ENCODE measurements at regions not wholly inside any gene's neighbourhood (a gene's known extent, or its start where the extent isn't known, plus 50 kb on each side); places are given as distances from the start of the nearest gene placed in this dataset.

DNA sequence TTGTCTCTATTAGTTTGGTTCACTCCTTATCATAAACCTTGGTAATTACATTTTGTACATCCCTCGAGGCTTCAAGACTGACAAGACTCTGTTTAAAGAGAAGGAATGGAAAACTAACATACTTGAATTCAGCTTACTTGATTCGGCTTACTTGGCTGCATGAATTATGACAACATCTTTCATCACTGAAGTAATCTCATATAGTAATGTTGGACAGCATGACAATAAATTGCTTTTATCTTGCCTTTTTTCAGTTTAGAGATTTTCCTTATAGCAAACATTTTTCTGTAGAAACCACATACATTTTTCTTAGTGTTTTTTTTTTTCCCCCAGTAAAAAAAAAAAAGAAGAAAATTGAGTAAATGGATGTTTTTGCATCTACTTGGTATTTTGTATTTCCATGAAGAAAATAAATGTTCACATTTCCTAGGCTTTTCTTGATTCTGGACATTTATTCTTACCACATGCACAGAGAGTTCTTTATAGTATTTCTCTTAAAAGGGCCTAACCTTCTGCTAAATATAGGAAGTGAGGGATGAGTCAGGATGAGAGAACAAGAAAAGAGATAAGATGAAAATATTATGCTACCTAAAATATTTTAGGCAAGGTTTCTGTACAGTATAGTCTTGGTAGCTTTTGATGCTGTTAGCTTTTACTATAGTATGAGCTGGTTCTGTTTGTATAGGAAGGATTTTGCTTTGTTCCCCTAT, 101.0 kb upstream of the HDGFL1 start:
- DNase-seq, result no peak

- DNase-seq, result no peak
Measured at GRCh38 chr6:22470454-22471131, 98.8 kb upstream of the HDGFL1 start.

DNA sequence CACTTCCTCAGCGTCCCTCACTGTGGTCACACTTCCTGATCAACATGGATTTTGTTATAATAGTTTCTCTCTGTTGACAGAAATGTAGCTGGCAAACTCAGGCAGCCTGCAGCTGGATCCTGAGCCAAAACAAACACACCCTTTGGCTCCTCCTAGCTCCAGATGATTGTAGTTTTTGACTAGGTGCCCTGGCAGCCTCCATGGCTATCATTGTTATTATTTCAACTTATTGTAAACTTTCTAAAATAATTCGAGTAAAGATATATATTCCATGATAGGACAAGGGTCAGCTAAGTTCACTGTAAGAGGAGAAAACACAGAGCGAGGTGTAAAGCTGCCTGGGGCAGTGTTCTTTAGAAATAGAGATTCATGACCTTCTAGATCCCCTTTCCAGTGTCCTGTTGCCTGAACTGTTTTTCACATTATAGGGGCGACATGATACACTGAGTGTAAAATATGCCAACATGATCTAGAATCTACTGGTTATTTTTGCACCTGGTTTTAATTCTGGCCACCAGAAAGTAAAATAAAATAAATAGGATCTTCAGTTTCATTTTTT, 98.2 kb upstream of the HDGFL1 start:
- no peak for DNase-seq

- DNase-seq, result no peak
Measured at GRCh38 chr6:22471746-22472145, 97.6 kb upstream of the HDGFL1 start.

DNA sequence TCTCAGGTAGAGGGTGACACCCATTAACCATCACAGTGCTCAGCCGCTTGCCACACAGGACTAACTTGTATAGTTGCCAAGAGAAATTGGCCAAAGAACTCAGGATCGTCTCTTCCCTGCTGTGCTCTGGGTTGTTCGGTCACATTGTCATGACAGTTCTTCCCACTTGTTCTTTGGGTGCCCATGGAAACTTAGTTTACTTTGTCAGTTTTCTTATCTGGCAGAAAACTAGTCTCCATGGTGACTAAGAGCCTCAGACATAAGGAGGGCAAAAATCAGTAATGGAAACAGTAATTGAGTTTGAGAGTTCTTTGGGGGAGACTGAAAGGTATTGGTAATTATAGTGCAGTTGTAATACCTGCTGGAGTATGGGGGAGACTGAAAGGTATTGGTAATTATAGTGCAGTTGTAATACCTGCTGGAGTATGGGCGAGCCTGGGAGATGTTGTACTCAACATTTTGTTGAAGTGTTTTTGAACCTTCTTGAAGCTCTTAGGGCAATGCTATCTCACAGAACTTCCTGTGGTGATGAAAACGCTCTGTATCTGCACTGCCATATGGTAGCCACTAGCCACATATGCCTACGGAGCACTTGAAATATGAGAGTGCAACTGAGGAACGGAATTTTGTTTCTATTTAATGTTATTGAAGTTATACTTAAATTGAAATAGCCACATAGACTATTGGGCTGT, 95.2 kb upstream of the HDGFL1 start:
- peak; percentile 35 for DNase-seq

DNA sequence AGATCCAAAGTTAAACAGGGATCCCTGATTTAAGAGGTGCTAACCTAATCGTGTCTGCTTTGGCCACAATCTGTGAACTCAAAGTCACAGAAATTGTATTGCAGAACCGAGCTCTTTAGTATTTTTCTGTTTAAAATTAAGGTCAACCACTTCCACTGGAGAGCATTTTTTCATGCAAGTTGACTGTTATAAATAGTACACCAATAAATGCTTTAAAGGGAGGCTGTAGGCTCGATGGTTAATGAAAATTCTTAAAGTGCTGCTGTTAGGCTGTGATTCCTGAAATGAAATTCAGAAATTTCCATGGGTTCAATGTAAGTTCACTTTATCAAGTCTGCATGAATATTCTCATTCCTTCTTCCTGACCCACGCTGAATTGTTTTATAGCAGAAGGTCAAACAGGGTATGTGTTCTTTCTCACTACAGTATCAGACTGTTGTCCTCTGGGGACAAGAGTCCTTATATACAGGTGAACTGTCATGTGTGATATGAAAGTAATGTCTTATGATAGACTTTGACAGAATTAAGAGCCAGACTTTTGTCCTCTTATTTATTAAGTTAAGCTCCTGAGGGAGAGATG, 92.5 kb upstream of the HDGFL1 start:
- no peak for DNase-seq

GRCh38 chr6:22497276-22497675, 72.1 kb upstream of the HDGFL1 start:
- DNase-seq, result no peak

- DNase-seq, result no peak
Measured at GRCh38 chr6:22499815-22500214, 69.6 kb upstream of the HDGFL1 start.

DNA sequence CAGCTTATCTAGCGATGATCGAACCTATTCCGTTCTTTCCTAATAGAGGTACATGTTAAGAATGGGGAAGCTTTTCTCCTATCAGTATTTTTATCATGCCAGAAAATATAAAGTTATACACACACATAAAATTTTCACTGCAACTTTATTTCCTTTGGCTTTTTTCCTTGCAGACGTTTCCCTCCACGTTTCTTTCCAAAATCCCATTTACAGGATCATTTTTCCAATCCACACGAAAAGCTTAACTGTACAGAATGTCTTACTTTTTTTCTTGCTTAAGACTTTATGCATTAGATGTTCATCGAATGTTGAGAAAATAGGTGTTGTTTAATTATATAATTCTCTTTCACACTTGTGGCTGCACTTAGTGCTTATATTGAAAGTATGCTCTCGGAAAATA, 62.9 kb upstream of the HDGFL1 start:
- no peak for DNase-seq

GRCh38 chr6:22512686-22513427, 56.5 kb upstream of the HDGFL1 start:
- peak; percentile 2 for DNase-seq

- DNase-seq, result no peak
Measured at GRCh38 chr6:22513667-22514066, 55.7 kb upstream of the HDGFL1 start.

DNA sequence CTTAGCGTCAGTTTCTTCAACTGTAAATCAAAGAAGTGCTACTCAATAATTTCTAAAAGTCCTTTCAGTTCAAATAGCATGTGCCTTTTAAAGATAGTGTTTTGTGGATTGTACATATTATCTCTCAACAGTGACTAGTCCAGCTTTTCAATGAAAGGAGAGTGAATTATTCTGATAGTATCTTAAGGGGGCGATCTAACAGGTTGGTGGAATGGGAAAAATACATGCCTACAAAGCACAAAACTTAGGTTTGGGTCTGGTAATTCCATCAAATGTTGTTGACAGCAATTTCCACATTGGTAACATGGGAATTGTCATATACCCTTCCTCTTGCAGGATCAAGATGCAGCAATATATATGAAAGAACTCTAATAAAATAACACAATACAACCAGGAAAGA, 50.1 kb upstream of the HDGFL1 start:
- no peak for DNase-seq

All from NCI-H524 treated with DMSO at 0.1 percent for 48 hours (cell line).